NCI-H187 (cell line): ENCODE measurements at regions not wholly inside any gene's neighbourhood (a gene's known extent, or its start where the extent isn't known, plus 50 kb on each side); places are given as distances from the start of the nearest gene placed in this dataset.

Experiments
- DNase-seq, 2 experiments: peaks; one replicate each; lab custom pipeline; 2025; lab: John Stamatoyannopoulos, UW

DNA sequence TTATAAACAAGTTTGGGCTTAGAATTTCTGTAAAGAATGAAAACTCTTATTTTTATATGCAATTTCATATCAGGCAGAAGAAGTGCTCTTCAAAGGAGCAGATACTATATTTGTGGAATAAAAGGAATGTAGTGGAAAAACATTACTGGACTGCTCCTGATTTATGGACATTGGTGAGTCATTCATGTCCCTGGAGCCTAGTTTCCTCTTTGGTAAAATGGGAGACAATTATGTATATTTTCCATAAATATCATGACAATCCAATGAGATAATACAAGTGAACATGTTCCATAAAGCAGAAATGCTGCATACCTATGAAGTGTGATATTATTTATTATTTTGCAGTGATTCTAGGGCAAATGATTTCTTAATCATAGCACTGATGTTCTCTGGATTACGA, 445.8 kb upstream of the CITED2 start:
- DNase-seq = no peak

GRCh38 chr6:139819776-139820175, 445.3 kb upstream of the CITED2 start:
- no peak for DNase-seq

DNA sequence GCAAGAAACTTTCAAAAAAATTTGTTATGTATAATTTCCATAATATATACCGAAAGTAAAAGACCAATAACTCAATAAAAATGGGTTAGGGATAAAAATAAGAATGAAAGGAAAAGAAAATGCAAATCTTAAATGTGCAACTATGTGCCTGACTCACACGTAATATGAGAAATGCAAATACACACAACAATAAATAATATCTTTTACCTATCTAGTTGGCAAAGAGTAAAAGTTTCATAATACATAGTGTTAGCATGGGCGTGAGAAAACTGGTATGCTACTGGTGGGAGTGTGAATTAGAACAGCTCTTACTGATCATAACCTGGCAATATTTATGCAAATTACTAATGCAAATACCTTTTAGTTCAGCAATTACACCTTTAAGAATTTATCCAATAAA, 438.5 kb upstream of the CITED2 start:
- no peak for DNase-seq

DNA sequence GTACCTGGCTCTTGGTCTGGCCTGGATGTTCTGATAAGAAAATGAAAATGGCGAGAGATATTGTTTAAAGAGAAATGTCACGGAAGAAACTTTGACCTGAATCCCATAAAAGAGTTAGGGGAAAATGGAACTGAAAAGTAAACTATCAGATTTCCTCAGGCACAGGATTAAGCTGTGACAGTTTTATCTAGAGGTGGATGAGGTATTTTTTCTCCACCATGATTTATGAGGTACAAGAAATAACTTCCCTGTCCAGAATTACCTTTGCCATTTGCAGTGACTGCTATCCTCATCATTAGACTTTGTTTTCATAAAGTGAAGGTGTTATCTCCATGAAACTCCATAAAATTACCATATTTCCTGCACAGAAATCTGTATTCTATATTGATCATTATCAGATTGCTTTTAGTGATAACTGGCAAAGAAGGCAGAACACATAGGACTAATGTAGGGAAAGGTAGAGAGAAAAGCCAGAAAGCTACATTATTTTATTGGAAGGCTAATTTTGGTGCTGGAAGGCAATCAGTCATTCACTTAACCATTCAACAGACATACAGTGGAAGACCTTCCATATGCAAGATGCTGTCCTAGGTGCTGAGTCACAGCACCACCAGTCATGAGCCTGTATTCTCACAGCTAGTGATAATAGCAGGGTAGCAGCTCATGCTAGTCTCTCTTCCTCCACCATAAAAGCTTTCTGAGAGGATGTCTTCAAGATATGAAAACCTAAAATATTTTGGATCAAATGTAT, 427.3 kb upstream of the CITED2 start:
- DNase-seq = no peak

GRCh38 chr6:139800837-139801236, 426.4 kb upstream of the CITED2 start:
- no peak for DNase-seq

- DNase-seq = no peak
Measured at GRCh38 chr6:139790527-139790926, 416.1 kb upstream of the CITED2 start.

DNA sequence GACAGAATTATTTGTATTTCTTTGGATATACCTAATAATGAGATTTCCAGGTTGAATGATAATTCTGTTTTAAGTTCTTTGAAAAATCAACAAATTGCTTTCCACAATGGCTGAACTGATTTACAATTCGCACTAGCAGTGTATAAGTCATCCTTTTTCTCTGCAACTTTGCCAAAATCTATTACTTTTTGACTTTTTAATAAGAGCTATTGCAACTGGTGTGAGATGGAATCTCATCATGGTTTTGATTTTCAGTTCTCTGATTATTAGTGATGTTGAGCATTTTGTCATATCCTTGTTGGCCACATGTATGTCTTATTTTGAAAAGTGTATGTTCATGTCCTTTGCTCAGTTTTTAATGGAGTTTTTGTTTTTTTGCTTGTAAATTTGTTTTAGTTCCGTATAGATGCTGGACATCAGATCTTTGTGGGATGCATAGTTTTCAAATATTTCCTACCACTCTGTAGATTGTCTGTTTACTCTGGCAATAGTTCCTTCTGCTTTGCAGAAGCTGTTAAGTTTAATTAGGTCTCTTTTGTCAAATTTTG, 409.8 kb upstream of the CITED2 start:
- DNase-seq = no peak

DNA sequence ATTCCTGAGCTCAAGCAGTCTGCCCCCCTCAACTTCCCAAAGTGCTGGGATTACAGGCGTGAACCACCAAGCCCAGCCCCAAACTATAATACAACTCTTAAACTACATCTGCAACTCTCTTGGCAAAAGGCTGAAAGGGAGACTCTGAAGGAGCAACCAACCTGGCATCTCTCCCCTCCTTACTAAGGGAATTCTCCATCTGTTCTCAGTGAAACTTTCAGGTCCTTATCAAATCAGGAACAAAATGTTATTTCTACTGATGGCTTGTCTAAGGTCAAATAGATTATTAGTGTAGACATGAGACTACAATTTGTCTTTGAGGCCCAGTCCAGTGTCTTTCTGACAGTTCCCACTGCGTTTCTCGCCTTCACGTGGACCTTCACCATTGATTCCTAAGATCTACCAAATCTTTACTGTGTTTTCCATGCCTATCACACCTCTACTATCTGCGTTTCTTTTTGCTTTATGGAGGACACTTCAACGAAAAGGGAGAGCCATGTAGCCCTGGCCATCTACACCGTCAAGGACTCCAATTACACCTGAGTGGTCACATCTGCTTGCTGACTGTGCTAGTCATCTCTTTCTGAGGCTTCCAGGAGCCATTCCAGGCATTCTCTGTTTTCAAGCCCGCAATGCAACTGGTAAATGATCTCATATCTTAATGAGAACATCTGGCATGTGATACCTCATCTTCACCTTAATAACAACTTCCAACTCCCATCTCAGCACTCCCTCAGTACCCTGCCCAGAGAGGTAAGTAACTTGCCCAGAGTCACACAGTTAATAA, 405.7 kb upstream of the CITED2 start:
- DNase-seq = no peak

GRCh38 chr6:139778688-139779087, 404.2 kb upstream of the CITED2 start:
- no peak for DNase-seq

GRCh38 chr6:139778106-139778505, 403.7 kb upstream of the CITED2 start:
- DNase-seq = no peak

DNA sequence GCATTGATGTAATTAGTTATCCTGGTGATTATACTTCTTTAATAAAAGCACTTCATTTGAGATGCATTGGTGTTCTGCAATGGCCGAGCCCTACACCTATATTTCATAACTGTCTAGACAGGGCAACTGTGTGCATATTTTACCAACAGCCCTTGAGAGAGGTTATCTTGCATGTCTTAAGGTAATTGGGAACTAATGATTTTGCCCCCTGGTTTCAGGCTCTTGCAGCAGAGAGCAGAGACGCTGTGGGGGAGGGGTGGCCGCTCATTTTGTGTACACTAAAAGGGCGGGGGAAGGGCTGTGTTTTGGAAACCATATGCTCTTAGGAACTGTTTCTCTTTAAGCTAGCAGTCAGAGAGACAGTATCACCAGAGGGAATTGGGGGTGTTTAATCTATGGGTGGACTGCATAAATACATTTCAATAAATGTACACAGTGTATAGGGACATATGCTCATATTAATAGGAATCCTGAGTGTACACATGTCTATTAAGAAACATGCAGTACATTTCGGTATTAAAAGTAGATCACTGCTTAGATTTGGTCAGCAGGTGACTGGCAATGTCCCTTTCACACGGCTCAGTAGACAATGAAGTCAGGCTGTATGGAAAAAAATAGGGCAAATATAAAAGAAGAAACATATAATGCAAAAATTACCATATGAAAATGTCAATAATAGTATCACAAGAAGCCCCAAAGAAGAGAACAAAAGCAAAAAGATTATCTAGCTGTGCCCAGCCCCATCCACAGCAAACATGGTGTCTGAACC, 402.9 kb upstream of the CITED2 start:
- DNase-seq = no peak

DNA sequence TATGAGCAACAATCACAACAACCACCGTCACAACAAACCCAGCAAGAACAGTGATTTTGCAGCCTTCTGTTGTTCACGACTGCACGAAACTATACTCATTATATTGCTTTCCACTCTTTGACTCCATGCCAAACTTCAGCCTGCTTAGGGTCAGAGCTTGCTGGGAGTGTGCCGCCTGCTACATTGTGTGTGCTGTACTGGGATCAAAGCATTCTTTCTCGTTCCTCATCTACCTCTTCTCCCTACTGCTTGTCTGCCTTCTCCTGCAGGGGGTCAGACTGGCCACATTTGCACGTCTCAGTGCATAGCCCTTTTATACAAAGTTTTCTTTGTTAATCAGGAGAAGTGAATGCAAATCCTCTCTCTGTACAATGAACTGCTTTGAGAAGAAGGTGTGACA, 401.6 kb upstream of the CITED2 start:
- no peak for DNase-seq

- DNase-seq = no peak
Measured at GRCh38 chr6:139768196-139768595, 393.7 kb upstream of the CITED2 start.

- DNase-seq = no peak
Measured at GRCh38 chr6:139766796-139767195, 392.3 kb upstream of the CITED2 start.

DNA sequence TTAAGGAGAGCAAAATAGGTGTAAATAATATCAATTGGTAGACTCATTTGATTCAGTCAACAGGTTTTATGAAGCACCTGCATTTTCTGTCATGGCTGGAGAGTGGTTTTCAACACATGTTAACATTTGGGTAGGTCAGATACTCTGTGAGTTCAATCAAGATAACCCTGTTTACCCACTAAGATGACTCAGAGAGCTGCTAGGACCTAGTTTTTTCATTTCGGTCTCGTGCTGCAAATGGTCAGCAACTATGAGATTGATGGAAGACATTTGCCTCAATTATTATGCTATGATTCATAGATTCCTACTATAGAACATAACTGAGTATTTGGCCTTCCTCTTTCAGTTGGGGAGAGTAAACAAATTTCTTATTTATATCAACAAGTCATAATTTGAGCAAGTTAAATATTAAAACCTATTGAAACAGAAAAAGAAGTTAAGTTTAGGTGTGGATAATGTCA, 391.4 kb upstream of the CITED2 start:
- no peak for DNase-seq

- no peak for DNase-seq
Measured at GRCh38 chr6:139764498-139764986, 390.1 kb upstream of the CITED2 start.

DNA sequence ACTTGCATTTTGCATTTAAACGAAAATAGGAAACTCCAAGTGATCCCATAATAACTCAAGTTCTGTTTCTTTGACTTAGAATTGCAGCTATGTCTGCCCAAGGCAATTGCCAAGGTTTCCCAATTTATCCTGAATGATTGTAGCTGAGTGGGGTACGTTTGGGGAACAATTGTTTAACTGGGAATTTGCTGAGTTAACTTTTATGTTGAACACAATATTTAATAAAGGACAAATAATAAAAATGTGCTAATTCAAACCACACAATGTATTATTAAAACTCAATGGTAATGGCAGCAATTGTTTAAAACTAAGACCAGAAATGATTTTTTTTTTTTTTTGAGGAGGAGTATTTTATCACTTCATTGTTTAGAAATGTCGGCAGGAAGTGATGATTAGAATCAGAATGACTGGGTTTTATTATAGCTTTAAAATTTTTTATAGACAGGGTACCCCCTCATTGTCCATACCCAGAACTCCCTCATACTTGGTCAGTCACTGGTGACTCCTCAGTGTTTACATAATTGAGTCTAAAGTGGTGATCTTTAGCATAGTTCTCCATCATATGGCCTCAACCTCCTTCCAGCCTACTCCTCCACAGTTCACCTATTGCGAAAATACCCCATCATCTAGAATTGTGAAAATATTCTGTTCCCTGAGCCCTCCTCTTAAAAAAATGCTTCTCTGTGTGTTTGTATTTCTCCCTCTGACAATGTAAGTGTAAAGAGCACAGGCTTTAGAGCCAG, 389.2 kb upstream of the CITED2 start:
- no peak for DNase-seq

GRCh38 chr6:139762587-139763031, 388.2 kb upstream of the CITED2 start:
- no peak for DNase-seq

GRCh38 chr6:139760128-139760527, 385.7 kb upstream of the CITED2 start:
- DNase-seq = no peak

GRCh38 chr6:139759086-139759485, 384.6 kb upstream of the CITED2 start:
- DNase-seq = no peak

- DNase-seq = no peak
Measured at GRCh38 chr6:139758209-139758611, 383.8 kb upstream of the CITED2 start.
